NCI-H146 treated with DMSO at 0.1 percent for 48 hours (cell line): ENCODE measurements at regions not wholly inside any gene's neighbourhood (a gene's known extent, or its start where the extent isn't known, plus 50 kb on each side); places are given as distances from the start of the nearest gene placed in this dataset.
"Not testable (repeated sequence)": the region's sequence is repeated elsewhere in the genome, so short reads cannot be mapped to it uniquely, and the experiment has no call there.

Experiments used
- DNase-seq: peaks from one replicate; lab custom pipeline; 2025; ENCODE audit not compliant: unreplicated experiment; lab: John Stamatoyannopoulos, UW

DNA sequence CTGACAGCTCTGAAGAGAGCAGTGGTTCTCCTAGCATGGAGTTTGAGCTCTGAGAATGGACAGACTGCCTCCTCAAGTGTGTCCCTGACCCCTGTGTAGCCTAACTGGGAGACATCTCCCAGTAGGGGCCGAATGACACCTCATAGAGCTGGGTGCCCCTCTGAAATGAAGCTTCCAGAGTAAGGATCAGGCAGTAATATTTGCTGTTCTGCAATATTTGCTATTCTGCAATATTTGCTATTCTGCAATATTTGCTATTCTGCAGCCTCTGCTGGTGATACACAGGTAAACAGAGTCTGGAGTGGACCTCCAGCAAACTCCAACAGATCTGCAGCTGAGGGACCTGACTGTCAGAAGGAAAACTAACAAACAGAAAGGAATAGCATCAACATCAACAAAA lies 105.5 kb downstream of the BUD13 start:
- not testable (repeated sequence) for DNase-seq

GRCh38 chr11:116666673-116667249 lies 106.0 kb downstream of the BUD13 start:
- not testable (repeated sequence) for DNase-seq

GRCh38 chr11:116665523-116665922 lies 107.3 kb downstream of the BUD13 start:
- DNase-seq = no peak

- no peak for DNase-seq
These were observed 111.7 kb downstream of the BUD13 start for GRCh38 chr11:116661056-116661455.

GRCh38 chr11:116660011-116660410 lies 112.8 kb downstream of the BUD13 start:
- no peak for DNase-seq

GRCh38 chr11:116658876-116659535 lies 113.8 kb downstream of the BUD13 start:
- DNase-seq = no peak

GRCh38 chr11:116657842-116658825 lies 114.7 kb downstream of the BUD13 start:
- no peak for DNase-seq

GRCh38 chr11:116656011-116656410 lies 116.8 kb downstream of the BUD13 start:
- no peak for DNase-seq

DNA sequence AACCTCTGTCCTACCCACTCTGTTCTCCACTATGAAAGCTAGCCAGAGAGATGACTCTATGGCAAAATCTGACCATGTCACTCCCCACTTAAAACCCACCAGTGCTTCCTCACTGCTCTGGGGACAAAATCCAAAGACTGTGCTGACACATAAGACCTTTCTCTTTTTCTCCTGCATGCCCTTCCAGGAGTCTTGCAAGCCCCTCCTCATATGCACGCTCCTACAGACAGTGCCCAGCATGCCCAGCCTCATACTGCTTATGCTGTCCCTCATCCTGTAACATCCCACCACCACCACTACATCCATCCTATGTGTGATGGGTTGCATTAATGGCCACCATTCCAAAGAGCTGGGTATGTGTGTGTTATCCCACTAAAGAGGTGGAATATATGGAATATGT lies 118.3 kb downstream of the BUD13 start:
- DNase-seq = no peak

DNA sequence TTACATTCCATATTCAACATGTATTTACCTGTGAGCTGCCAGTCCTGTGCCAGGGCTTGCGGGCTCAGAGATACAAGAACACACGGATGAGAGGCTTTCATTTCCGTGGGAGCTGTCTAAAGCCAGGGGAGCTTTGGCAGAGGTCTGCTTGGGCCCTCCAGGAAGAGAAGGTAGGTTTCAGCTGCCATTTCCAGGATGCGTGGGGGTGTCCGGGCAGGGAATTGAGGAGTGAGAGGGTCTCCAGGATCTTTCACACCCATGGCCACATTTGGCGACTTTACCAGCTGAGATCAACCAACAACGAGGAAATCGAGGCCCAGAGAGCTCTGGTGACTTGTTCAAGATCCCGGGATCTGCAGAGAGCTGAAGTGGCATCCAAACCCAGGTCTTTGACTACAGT lies 119.6 kb downstream of the BUD13 start:
- no peak for DNase-seq

DNA sequence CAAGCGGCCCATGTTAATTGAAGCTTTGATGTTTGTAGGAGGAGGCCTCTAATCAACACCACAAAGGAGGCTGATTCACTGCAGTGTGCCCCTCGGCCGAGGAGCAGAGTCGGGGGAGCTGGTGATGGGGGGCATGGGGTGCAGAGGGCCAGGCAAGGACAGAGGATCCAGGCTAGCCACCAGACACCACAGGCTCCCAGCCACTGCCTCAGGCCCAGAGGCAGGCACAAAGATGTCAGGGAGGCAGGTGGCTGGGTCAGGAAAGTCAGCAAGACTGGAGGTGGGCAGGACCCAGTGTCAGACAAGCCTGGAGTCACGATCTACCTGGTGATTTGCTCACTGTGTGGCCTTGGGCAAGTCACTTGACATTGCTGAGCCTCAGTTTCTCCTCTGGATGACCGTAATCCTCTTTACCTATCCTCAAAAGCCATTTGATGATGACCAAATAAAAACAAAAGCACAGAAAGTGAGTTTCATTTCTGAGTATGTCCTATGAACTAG lies 121.0 kb downstream of the BUD13 start:
- DNase-seq = no peak

DNA sequence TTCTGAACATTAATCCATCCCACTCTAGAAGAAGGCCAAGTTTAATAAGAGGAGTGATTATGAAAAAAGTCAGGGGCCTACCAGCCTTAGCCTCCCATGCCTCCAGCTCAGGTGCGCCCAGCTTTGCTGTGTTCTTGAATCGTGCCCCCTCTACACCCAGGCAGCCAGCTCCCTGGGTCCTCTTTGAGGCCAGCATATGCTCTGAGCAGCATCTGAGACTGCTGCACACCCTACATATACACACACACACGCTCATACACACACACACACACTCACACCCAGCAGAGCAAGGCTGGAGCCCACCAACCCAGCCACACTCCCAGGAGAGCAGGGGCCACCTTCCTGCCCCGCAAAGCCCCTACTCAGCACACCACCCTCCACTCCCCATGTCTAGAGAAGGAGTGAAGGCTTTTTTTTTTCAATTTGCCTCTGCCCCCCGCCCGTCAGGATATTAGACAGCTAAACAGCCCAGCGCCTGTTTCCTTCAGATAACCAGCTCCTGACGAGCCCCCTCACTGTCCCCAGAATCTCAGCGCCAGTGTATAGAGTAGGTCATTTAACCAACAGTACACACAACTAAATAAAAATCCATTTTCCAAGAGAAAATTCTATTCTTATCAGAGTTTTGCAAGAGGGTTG lies 121.6 kb downstream of the BUD13 start:
- DNase-seq = no peak

DNA sequence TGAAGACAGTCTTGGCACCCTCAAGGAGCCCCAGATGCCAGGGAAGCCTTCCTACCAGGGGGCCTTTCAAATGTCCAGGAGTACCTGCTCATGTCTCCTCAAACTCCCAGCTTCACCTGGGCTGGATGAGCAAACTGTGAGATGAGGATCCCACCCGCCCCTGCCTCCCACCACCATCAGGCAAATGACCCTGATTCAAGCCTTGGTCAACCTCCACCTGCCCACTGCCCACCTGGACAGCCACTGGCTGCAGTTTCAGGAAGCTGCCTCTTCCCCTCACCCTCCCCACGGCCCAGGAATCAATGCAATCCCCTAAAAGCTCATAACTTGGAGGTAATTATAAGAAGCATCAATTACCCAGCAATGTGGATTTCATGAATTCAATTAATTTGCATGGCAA lies 122.7 kb downstream of the BUD13 start:
- no peak for DNase-seq

DNA sequence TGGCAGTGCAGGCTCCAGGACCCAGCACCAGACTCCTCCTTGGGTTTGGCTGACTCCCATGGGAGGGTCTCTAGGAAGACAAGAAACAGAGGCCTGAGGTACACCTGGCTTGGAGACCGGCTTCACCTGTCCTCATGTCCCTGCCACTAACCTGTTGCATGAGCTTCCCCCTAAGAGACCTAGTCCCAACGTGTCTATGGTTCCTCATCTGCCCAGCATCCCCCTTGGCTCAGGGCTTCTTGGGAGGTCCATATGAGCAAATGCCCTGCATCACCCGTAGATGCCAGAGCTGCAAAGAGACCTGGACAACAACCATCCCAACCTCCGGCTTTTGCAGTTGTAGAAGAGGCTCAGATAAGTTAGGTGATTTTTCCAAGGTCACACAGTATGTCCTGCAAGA lies 123.5 kb downstream of the BUD13 start:
- DNase-seq = no peak

DNA sequence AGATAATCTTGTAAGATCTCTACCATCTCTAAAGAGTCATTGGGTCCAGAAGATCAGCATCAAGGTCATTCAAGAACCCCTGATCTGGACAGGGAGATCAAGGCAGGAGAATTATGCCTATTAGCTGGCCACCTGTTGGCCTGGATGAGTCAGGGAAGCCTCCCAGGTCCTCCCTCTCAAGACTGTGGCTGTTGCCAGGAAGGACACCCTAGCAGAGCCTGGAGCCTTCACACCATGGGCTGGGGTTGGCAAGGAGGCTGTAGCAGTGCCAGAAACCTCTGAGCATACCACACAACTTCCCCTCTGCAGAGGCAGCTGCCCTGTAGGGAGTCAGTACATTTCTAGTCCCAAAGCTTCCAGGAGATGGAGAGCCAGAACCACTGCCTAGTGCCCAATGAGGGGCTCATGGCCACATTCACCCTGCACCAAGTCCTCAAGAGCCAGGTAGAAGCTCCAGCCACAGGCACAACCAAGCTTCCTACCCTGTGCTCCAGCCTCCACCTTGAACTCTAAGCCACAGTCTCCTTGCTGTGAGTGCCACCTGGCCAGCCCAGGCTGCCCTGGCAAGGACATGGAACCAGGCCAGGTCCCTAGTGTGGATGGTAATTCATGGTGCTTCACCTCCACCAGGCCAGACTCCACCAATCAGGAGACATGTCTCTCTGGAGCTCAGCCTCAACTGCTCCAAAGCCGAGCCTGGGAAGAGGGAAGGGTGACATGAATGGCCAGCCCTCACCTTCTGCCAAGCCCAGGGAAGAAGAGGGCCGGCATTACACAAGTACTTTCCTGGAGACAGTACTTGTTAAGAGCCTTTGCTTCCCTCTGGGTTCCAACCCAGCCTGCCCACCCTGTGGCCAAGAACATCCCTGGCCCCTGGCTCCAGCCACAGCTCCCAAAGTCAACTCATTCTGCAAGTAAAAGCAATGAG lies 124.3 kb downstream of the BUD13 start:
- no peak for DNase-seq

- no peak for DNase-seq
These were observed 125.3 kb downstream of the BUD13 start for GRCh38 chr11:116647305-116648080.

DNA sequence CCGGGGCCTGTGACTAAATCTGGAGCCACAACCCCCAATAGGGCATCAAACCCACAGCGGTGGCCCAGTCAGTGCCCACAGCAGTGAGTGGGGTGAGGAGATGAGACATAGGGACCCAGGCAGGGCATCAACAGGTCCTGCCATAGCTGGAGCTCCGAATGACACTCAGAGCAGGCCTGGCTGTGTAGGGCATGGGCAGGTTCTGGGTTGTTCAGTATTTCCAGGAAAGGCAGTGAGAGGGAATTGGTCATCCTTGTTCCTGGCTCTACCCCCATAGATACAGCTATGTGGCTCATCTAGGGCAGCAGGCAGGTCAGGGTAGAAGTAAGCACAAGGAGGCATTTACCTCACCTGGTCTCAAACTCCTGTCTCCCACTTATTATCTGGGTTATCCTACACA lies 126.6 kb downstream of the BUD13 start:
- no peak for DNase-seq

DNA sequence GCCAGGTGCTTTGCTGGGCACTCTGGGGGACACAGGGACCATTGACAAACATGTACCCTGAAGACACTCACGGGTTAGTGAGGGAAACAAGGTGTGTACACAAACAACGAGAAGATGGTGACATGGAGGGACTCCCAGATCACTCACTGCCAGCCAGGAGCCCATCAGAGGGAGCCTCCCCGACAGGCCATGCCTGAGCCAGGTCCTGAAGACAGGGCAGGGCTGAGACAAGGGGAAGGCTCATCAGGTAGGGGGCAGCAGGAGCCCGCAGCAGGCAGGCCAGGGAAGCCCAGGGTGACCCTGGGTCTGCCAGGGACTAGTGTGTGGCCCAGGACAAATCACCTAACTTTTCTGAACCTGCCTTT lies 127.9 kb downstream of the BUD13 start:
- DNase-seq = no peak

DNA sequence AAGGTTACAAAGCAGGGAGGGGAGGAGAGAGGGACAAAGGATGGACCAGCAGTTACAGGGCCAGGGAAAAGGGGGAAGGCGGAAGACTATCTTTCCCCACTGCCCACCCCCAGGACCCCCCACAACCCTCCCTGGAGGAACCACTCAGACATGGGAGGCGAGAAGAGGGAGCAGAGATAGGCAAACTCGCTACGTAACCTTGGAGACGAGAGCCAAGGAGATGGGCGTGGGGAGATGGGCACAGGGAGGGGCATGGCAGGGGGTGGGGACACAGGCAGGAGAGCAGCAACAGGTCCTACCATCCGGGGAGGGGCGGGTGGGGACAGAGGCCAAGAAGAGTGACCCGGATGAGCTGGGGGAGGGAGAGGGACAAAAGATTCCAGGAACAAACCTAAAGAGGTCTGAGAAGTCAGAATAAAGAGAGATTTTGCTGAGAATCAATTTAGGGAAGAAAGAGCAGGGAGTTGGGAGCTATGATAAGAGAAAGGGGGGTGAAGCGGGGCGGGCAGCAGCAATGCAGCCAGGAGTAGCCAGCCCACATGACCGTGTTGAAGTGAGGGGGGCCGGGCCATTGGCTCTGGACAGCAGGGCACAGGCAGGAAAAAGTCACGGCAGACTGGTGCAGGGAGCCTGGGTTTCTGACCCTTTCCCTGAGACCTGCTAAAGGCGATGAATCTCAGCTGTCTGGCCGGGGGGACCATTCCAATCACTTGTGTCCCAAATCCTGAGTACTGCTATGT lies 128.4 kb downstream of the BUD13 start:
- DNase-seq = no peak
